ENCODE measurements at regions not wholly inside any gene's neighbourhood (a gene's known extent, or its start where the extent isn't known, plus 50 kb on each side); places are given as distances from the start of the nearest gene placed in this dataset.

GRCh38 chr5:75965292-75965691 lies 117.9 kb upstream of the SV2C start:
- Mint-ChIP-seq H3K4me1 (peaks cover 4 to 14% of the 10 kb centered on the region in 2 donors), H3K4me3 (no peak overlapping the region), H3K27me3 (peaks cover 5 to 24% of the 10 kb centered on the region in 2 donors), H3K27ac (no peak overlapping the region), H3K9me3 (peaks cover 16 to 17% of the 10 kb centered on the region in 2 donors), H3K36me3 (peaks cover 0 to 6% of the 10 kb centered on the region in 2 donors)
- DNase-seq (no peak), ATAC-seq (replicated peaks) (no peak)

- ATAC-seq (replicated peaks) (peak; percentile 93 to 98), DNase-seq (no peak)
- Mint-ChIP-seq H3K9me3 (peaks cover 7 to 8% of the 10 kb centered on the region in 2 donors), H3K27ac (no peak overlapping the region), H3K4me1 (peaks cover 4 to 14% of the 10 kb centered on the region in 2 donors), H3K4me3 (peak overlapping the region; percentile 42 to 60), H3K36me3 (peaks cover 0 to 6% of the 10 kb centered on the region in 2 donors), H3K27me3 (peaks cover 10 to 24% of the 10 kb centered on the region in 2 donors)
Observed at GRCh38 chr5:75964008-75964407, 119.2 kb upstream of the SV2C start.

- ATAC-seq (replicated peaks) (peak; percentile 50 to 53), DNase-seq (no peak)
- peaks cover 11 to 23% of the 10 kb centered on the region in 2 donors for H3K27me3 Mint-ChIP-seq
- H3K4me1 Mint-ChIP-seq = peaks cover 4 to 14% of the 10 kb centered on the region in 2 donors
- peak overlapping the region in 1 of 2 donors; percentile 60 for H3K4me3 Mint-ChIP-seq
- H3K36me3 Mint-ChIP-seq = peaks cover 0 to 4% of the 10 kb centered on the region in 2 donors
- H3K9me3 Mint-ChIP-seq = peaks cover 7 to 8% of the 10 kb centered on the region in 2 donors
- H3K27ac Mint-ChIP-seq = no peak overlapping the region
Observed at GRCh38 chr5:75963554-75963953, 119.6 kb upstream of the SV2C start.

- no peak overlapping the region for H3K4me3 Mint-ChIP-seq
- H3K27ac Mint-ChIP-seq = no peak overlapping the region
- peaks cover 11 to 18% of the 10 kb centered on the region in 2 donors for H3K27me3 Mint-ChIP-seq
- H3K36me3 Mint-ChIP-seq = no peaks in the 10 kb centered on the region
- peaks cover 2 to 6% of the 10 kb centered on the region in 2 donors for H3K9me3 Mint-ChIP-seq
- DNase-seq (no peak), ATAC-seq (replicated peaks) (no peak)
- peaks cover 4 to 14% of the 10 kb centered on the region in 2 donors for H3K4me1 Mint-ChIP-seq
Observed at GRCh38 chr5:75961818-75962217, 121.4 kb upstream of the SV2C start.

GRCh38 chr5:75960129-75960528 lies 123.1 kb upstream of the SV2C start:
- Mint-ChIP-seq H3K4me1 (peaks cover 4 to 14% of the 10 kb centered on the region in 2 donors), H3K36me3 (no peaks in the 10 kb centered on the region), H3K27me3 (peaks cover 11 to 18% of the 10 kb centered on the region in 2 donors), H3K27ac (no peak overlapping the region), H3K4me3 (no peak overlapping the region), H3K9me3 (peaks cover 3 to 6% of the 10 kb centered on the region in 2 donors)
- ATAC-seq (replicated peaks) (no peak), DNase-seq (no peak)

GRCh38 chr5:75952963-75953362 lies 130.2 kb upstream of the SV2C start:
- H3K4me1 Mint-ChIP-seq = no peaks in the 10 kb centered on the region
- ATAC-seq (replicated peaks) (no peak), DNase-seq (no peak)
- H3K36me3 Mint-ChIP-seq = no peaks in the 10 kb centered on the region
- H3K9me3 Mint-ChIP-seq = peaks cover 3 to 10% of the 10 kb centered on the region in 2 donors
- no peak overlapping the region for H3K4me3 Mint-ChIP-seq
- H3K27ac Mint-ChIP-seq = no peak overlapping the region
- peaks cover 0 to 10% of the 10 kb centered on the region in 2 donors for H3K27me3 Mint-ChIP-seq

GRCh38 chr5:75952291-75952690 lies 130.9 kb upstream of the SV2C start:
- ATAC-seq (replicated peaks) (no peak), DNase-seq (no peak)
- Mint-ChIP-seq H3K27me3 (peaks cover 3 to 10% of the 10 kb centered on the region in 2 donors), H3K36me3 (no peaks in the 10 kb centered on the region), H3K4me1 (no peaks in the 10 kb centered on the region), H3K27ac (no peak overlapping the region), H3K4me3 (no peak overlapping the region), H3K9me3 (peaks cover 5 to 10% of the 10 kb centered on the region in 2 donors)

- Mint-ChIP-seq H3K4me1 (no peaks in the 10 kb centered on the region), H3K36me3 (no peaks in the 10 kb centered on the region), H3K4me3 (no peak overlapping the region), H3K27ac (no peak overlapping the region), H3K27me3 (peaks cover 5 to 10% of the 10 kb centered on the region in 2 donors), H3K9me3 (peaks cover 3 to 10% of the 10 kb centered on the region in 2 donors)
- no peak for DNase-seq
- ATAC-seq (replicated peaks) = no peak
Observed at GRCh38 chr5:75951716-75952115, 131.5 kb upstream of the SV2C start.

- H3K9me3 Mint-ChIP-seq = peaks cover 3 to 10% of the 10 kb centered on the region in 2 donors
Observed at GRCh38 chr5:75951158-75951557, 132.0 kb upstream of the SV2C start.

GRCh38 chr5:75948438-75948837 lies 134.7 kb upstream of the SV2C start:
- ATAC-seq (replicated peaks) = no peak
- H3K4me3 Mint-ChIP-seq = no peak overlapping the region
- no peaks in the 10 kb centered on the region for H3K4me1 Mint-ChIP-seq
- H3K27ac Mint-ChIP-seq = no peak overlapping the region
- DNase-seq = no peak
- peaks cover under 1 to 5% of the 10 kb centered on the region in 2 donors for H3K27me3 Mint-ChIP-seq
- H3K9me3 Mint-ChIP-seq = peaks cover 3 to 12% of the 10 kb centered on the region in 2 donors
- H3K36me3 Mint-ChIP-seq = no peaks in the 10 kb centered on the region

More at GRCh38 chr5:75951158-75951557, 132.0 kb upstream of the SV2C start:
- no peak for DNase-seq
- H3K27me3 Mint-ChIP-seq = peaks cover 5 to 10% of the 10 kb centered on the region in 2 donors
- H3K36me3 Mint-ChIP-seq = no peaks in the 10 kb centered on the region
- ATAC-seq (replicated peaks) = no peak
- no peak overlapping the region for H3K27ac Mint-ChIP-seq
- no peak overlapping the region for H3K4me3 Mint-ChIP-seq
- H3K4me1 Mint-ChIP-seq = no peaks in the 10 kb centered on the region

GRCh38 chr5:75940418-75940817 lies 142.8 kb upstream of the SV2C start:
- H3K27me3 Mint-ChIP-seq = peaks cover 0 to 8% of the 10 kb centered on the region in 2 donors
- no peaks in the 10 kb centered on the region for H3K36me3 Mint-ChIP-seq
- H3K9me3 Mint-ChIP-seq = peaks cover 0 to 2% of the 10 kb centered on the region in 2 donors
- no peak for DNase-seq
- ATAC-seq (replicated peaks) = no peak
- H3K4me3 Mint-ChIP-seq = no peak overlapping the region
- no peak overlapping the region for H3K27ac Mint-ChIP-seq
- no peaks in the 10 kb centered on the region for H3K4me1 Mint-ChIP-seq

- H3K9me3 Mint-ChIP-seq = no peaks in the 10 kb centered on the region
- DNase-seq (no peak), ATAC-seq (replicated peaks) (no peak)
- no peak overlapping the region for H3K4me3 Mint-ChIP-seq
- no peaks in the 10 kb centered on the region for H3K36me3 Mint-ChIP-seq
- H3K4me1 Mint-ChIP-seq = no peaks in the 10 kb centered on the region
- H3K27ac Mint-ChIP-seq = no peak overlapping the region
- H3K27me3 Mint-ChIP-seq = peaks cover 0 to 12% of the 10 kb centered on the region in 2 donors
Observed at GRCh38 chr5:75935572-75935971, 147.6 kb upstream of the SV2C start.

- ATAC-seq (replicated peaks) (no peak), DNase-seq (no peak)
- no peak overlapping the region for H3K4me3 Mint-ChIP-seq
- H3K4me1 Mint-ChIP-seq = no peaks in the 10 kb centered on the region
- no peaks in the 10 kb centered on the region for H3K9me3 Mint-ChIP-seq
- peaks cover 0 to 18% of the 10 kb centered on the region in 2 donors for H3K27me3 Mint-ChIP-seq
- no peak overlapping the region for H3K27ac Mint-ChIP-seq
- no peaks in the 10 kb centered on the region for H3K36me3 Mint-ChIP-seq
Observed at GRCh38 chr5:75933489-75933888, 149.7 kb upstream of the SV2C start.

GRCh38 chr5:75931175-75931574 lies 152.0 kb upstream of the SV2C start:
- peaks cover 0 to 6% of the 10 kb centered on the region in 2 donors for H3K9me3 Mint-ChIP-seq
- DNase-seq (no peak), ATAC-seq (replicated peaks) (no peak)
- no peak overlapping the region for H3K4me3 Mint-ChIP-seq
- H3K36me3 Mint-ChIP-seq = no peaks in the 10 kb centered on the region
- H3K27ac Mint-ChIP-seq = no peak overlapping the region
- peaks cover 0 to 11% of the 10 kb centered on the region in 2 donors for H3K27me3 Mint-ChIP-seq
- no peaks in the 10 kb centered on the region for H3K4me1 Mint-ChIP-seq

- H3K9me3 Mint-ChIP-seq = peaks cover 0 to 6% of the 10 kb centered on the region in 2 donors
- H3K36me3 Mint-ChIP-seq = no peaks in the 10 kb centered on the region
- ATAC-seq (replicated peaks) (no peak), DNase-seq (no peak)
- no peaks in the 10 kb centered on the region for H3K4me1 Mint-ChIP-seq
- no peak overlapping the region for H3K4me3 Mint-ChIP-seq
- no peak overlapping the region for H3K27ac Mint-ChIP-seq
- H3K27me3 Mint-ChIP-seq = peaks cover under 1 to 11% of the 10 kb centered on the region in 2 donors
Observed at GRCh38 chr5:75928992-75929391, 154.2 kb upstream of the SV2C start.

Data from stimulated activated naive B cell treated with anti-CD40 and anti-IgM and Interleukin-4, amounts not matched to agents 10 μg/mL and 1 μg/mL and 100 μg/mL, for 72 hours (primary cell).